Esophagus muscularis mucosa (tissue), 4 donors: ENCODE measurements at regions not wholly inside any gene's neighbourhood (a gene's known extent, or its start where the extent isn't known, plus 50 kb on each side); places are given as distances from the start of the nearest gene placed in this dataset.

ENCODE experiments used
- CTCF ChIP-seq, 3 experiments: fragments of 200-600 bp in 2 of 3; fragments of 450-650 bp in 1 of 3; sonication (generic) in 2 of 3; IDR thresholded peaks; one replicate each; pipeline ENCODE4 v1.5.1; 2017 to 2019; ENCODE audit warnings: antibody characterized with exemption in 3 of 3, mild to moderate bottlenecking in 2 of 3, moderate library complexity in 1 of 3
- EP300 ChIP-seq: sonication (generic); formaldehyde crosslinking; IDR thresholded peaks from one replicate; pipeline ENCODE4 v1.6.1; 2017; ENCODE audit warnings: antibody characterized with exemption
- POLR2A ChIP-seq: fragments of 450-650 bp; IDR thresholded peaks from one replicate; pipeline ENCODE4 v1.6.1; 2017; ENCODE audit warnings: antibody characterized with exemption, moderate library complexity, mild to moderate bottlenecking, low read depth
- POLR2AphosphoS5 ChIP-seq, 2 donors: sonication (generic); formaldehyde crosslinking; IDR thresholded peaks; one replicate each; pipeline ENCODE4 v1.6.1; 2017; ENCODE audit warnings: antibody characterized with exemption in 2 of 2

- TF ChIP-seq POLR2AphosphoS5 (IDR thresholded peaks at IDR 0.05), result no peak
- TF ChIP-seq EP300, result no peak
- TF ChIP-seq CTCF (IDR thresholded peaks at IDR 0.05), result no peak
- no peak for TF ChIP-seq POLR2A
These were observed 201.2 kb upstream of the TNP1 start for GRCh38 chr2:217060951-217061547.
